A673 (cell line): ENCODE measurements at regions not wholly inside any gene's neighbourhood (a gene's known extent, or its start where the extent isn't known, plus 50 kb on each side); places are given as distances from the start of the nearest gene placed in this dataset.
"Not testable (repeated sequence)": the region's sequence is repeated elsewhere in the genome, so short reads cannot be mapped to it uniquely, and the experiment has no call there.

Experiments
- BruUV-seq: library from RNA; stranded (reverse); fragments of 400-500 nt; replicated peaks from 2 replicates; lab custom pipeline; 2021; lab: Mats Ljungman, UMichigan
- CTCF ChIA-PET: fragments of 300-600 bp; sonication (Branson Sonifier 250); formaldehyde crosslinking; loops from one replicate; lab custom pipeline; 2022; ENCODE audit warnings: antibody characterized with exemption; lab: Charles Lee
- POLR2A ChIA-PET: fragments of 300-600 bp; sonication (Branson Sonifier 250); formaldehyde crosslinking; loops from one replicate; lab custom pipeline; 2022; ENCODE audit warnings: antibody characterized with exemption; ENCODE audit not compliant: low non-redundant PET; lab: Charles Lee
- DNase-seq: peaks from one replicate; pipeline ENCODE4 v3.0.0-alpha.2; 2015; ENCODE audit warnings: low spot score
- H3K27ac ChIP-seq: fragments of 200-600 bp; sonication (generic); 2 replicates; pipeline ENCODE4 v1.5.1; 2016; ENCODE audit warnings: mixed run types, low read depth, mild to moderate bottlenecking, mixed read lengths, antibody characterized with exemption, low read length; ENCODE audit not compliant: poor library complexity, severe bottlenecking
- H3K27me3 ChIP-seq: fragments of 200-600 bp; sonication (generic); replicated peaks from 2 replicates; pipeline ENCODE4 v1.6.1; 2017; ENCODE audit warnings: mixed run types, low read depth, mild to moderate bottlenecking, mixed read lengths, antibody characterized with exemption, low read length; ENCODE audit not compliant: insufficient read depth, poor library complexity
- H3K36me3 ChIP-seq: fragments of 200-600 bp; sonication (generic); 2 replicates; pipeline ENCODE4 v1.6.1; 2016; ENCODE audit warnings: mixed run types, mild to moderate bottlenecking, mixed read lengths, antibody characterized with exemption, low read length; ENCODE audit not compliant: insufficient read depth, poor library complexity, severe bottlenecking
- H3K4me1 ChIP-seq: fragments of 200-600 bp; sonication (generic); 2 replicates; pipeline ENCODE4 v1.6.1; 2017; ENCODE audit warnings: mixed run types, mild to moderate bottlenecking, mixed read lengths, antibody characterized with exemption, low read length; ENCODE audit not compliant: insufficient read depth, poor library complexity, severe bottlenecking
- H3K4me3 ChIP-seq: fragments of 200-600 bp; sonication (generic); 2 replicates; pipeline ENCODE4 v1.5.1; 2016; ENCODE audit warnings: low read depth, mixed run types, mild to moderate bottlenecking, mixed read lengths, low read length; ENCODE audit not compliant: poor library complexity, severe bottlenecking
- H3K9me3 ChIP-seq: fragments of 200-600 bp; sonication (generic); 2 replicates; pipeline ENCODE4 v1.6.1; 2016; ENCODE audit warnings: mixed run types, low read depth, mild to moderate bottlenecking, mixed read lengths, antibody characterized with exemption, low read length; ENCODE audit not compliant: poor library complexity, severe bottlenecking
- CTCF ChIP-seq: fragments of 300-800, 200-600 bp; sonication (generic); conservative IDR thresholded peaks from 2 replicates; pipeline ENCODE4 v1.5.1; 2017; ENCODE audit warnings: low read depth, mild to moderate bottlenecking, antibody characterized with exemption, low read length, moderate library complexity, mixed read lengths
- intact Hi-C: fragments of 100-400 bp; cut with micrococcal nuclease; formaldehyde crosslinking; loops from one replicate; pipeline ENCODE4 v1.10.0; 2022; ENCODE audit not compliant: unreplicated experiment

- H3K36me3 ChIP-seq, H3K4me1 ChIP-seq, POLR2A ChIA-PET, H3K27me3 ChIP-seq, H3K9me3 ChIP-seq, CTCF ChIA-PET, H3K4me3 ChIP-seq, DNase-seq, intact Hi-C loops, H3K27ac ChIP-seq, BruUV-seq: not testable (repeated sequence)
Observed at GRCh38 chr7:35940695-35941094, 139.8 kb downstream of the SEPTIN7 start.

DNA sequence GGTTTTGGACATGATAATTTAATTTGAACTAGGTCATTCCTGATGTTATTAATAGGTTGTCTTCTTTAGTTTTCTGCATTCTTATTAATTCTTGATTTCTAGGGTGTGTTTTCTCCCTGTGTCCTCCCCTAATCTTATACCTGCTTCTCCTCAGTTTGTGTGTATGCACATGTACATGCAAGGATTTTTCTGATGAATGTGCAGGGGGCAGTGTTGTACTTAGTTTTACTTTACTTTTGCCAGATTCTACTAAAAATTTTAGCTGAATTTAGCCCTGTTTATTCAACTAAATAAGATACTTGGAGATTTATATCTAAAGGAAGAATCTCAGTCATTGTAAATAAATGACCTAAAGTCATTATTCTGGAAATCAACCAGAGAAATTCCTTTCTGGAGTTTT, 144.8 kb downstream of the SEPTIN7 start:
- TF ChIP-seq CTCF: 0 out of 2 replicates have a peak, but pooled peaks have one; percentile 23
- CTCF ChIA-PET, H3K4me1 ChIP-seq, H3K27ac ChIP-seq, DNase-seq, H3K27me3 ChIP-seq, POLR2A ChIA-PET, BruUV-seq, intact Hi-C loops, H3K36me3 ChIP-seq, H3K9me3 ChIP-seq, H3K4me3 ChIP-seq: not testable (repeated sequence)

- CTCF ChIA-PET, POLR2A ChIA-PET, DNase-seq, BruUV-seq, intact Hi-C loops, H3K4me3 ChIP-seq, H3K27me3 ChIP-seq, H3K9me3 ChIP-seq, H3K27ac ChIP-seq, H3K36me3 ChIP-seq, H3K4me1 ChIP-seq: not testable (repeated sequence)
Observed at GRCh38 chr7:35955735-35956134, 154.9 kb downstream of the SEPTIN7 start.

GRCh38 chr7:35956988-35957387, 156.1 kb downstream of the SEPTIN7 start:
- BruUV-seq, CTCF ChIA-PET, H3K9me3 ChIP-seq, H3K4me1 ChIP-seq, DNase-seq, H3K4me3 ChIP-seq, POLR2A ChIA-PET, H3K27me3 ChIP-seq, intact Hi-C loops, H3K36me3 ChIP-seq, H3K27ac ChIP-seq: not testable (repeated sequence)

GRCh38 chr7:35961260-35961659, 160.4 kb downstream of the SEPTIN7 start:
- DNase-seq, H3K9me3 ChIP-seq, POLR2A ChIA-PET, intact Hi-C loops, H3K27me3 ChIP-seq, H3K27ac ChIP-seq, BruUV-seq, CTCF ChIA-PET, H3K36me3 ChIP-seq, H3K4me1 ChIP-seq, H3K4me3 ChIP-seq: not testable (repeated sequence)

GRCh38 chr7:35962607-35963006, 161.8 kb downstream of the SEPTIN7 start:
- intact Hi-C loops, H3K4me3 ChIP-seq, H3K27ac ChIP-seq, H3K9me3 ChIP-seq, H3K36me3 ChIP-seq, H3K27me3 ChIP-seq, H3K4me1 ChIP-seq, DNase-seq, CTCF ChIA-PET, BruUV-seq, POLR2A ChIA-PET: not testable (repeated sequence)
